SU-DHL-6 (cell line): ENCODE measurements at regions not wholly inside any gene's neighbourhood (a gene's known extent, or its start where the extent isn't known, plus 50 kb on each side); places are given as distances from the start of the nearest gene placed in this dataset.

Experiments used
- CTCF ChIP-seq: fragments of 200-600 bp; sonication (generic); IDR thresholded peaks from one replicate; pipeline ENCODE4 v1.5.1; 2017; ENCODE audit warnings: antibody characterized with exemption, mild to moderate bottlenecking, low read length, moderate library complexity; ENCODE audit not compliant: insufficient read depth, poor library complexity, severe bottlenecking
- EZH2phosphoT487 ChIP-seq: fragments of 200-600 bp; sonication (generic), shearing (Covaris generic); conservative IDR thresholded peaks from 2 replicates; pipeline ENCODE4 v1.6.1; 2018; ENCODE audit warnings: mild to moderate bottlenecking, antibody characterized with exemption, low read length, moderate library complexity, mixed read lengths

- TF ChIP-seq CTCF (no peak), EZH2phosphoT487 (no peak)
Measured at GRCh38 chr19:30785458-30786137, 413.4 kb downstream of the ZNF536 start.
